ENCODE measurements at regions not wholly inside any gene's neighbourhood (a gene's known extent, or its start where the extent isn't known, plus 50 kb on each side); places are given as distances from the start of the nearest gene placed in this dataset.
"Not testable (repeated sequence)": the region's sequence is repeated elsewhere in the genome, so short reads cannot be mapped to it uniquely, and the experiment has no call there.

- intact Hi-C loops (cut with micrococcal nuclease), result no loop called here
These were observed 425.1 kb downstream of the RND3 start for GRCh38 chr2:150062416-150062815.

- intact Hi-C loops (cut with micrococcal nuclease), result no loop called here
These were observed 427.1 kb downstream of the RND3 start for GRCh38 chr2:150060341-150060740.

- intact Hi-C loops (cut with micrococcal nuclease), result not testable (repeated sequence)
These were observed 427.8 kb downstream of the RND3 start for GRCh38 chr2:150059676-150060075.

GRCh38 chr2:150052457-150052856 is 435.0 kb downstream of the RND3 start:
- intact Hi-C loops (cut with micrococcal nuclease), result no loop called here

GRCh38 chr2:150051004-150051403 is 436.5 kb downstream of the RND3 start:
- intact Hi-C loops (cut with micrococcal nuclease), result no loop called here

- intact Hi-C loops (cut with micrococcal nuclease), result no loop called here
These were observed 437.4 kb downstream of the RND3 start for GRCh38 chr2:150050036-150050435.

- intact Hi-C loops (cut with micrococcal nuclease), result no loop called here
These were observed 439.7 kb downstream of the RND3 start for GRCh38 chr2:150047620-150048222.

GRCh38 chr2:150046810-150047209 is 440.7 kb downstream of the RND3 start:
- intact Hi-C loops (cut with micrococcal nuclease), result no loop called here

- intact Hi-C loops (cut with micrococcal nuclease), result no loop called here
These were observed 441.3 kb downstream of the RND3 start for GRCh38 chr2:150046211-150046610.

GRCh38 chr2:150045601-150046000 is 441.9 kb downstream of the RND3 start:
- intact Hi-C loops (cut with micrococcal nuclease), result no loop called here

GRCh38 chr2:150043172-150043500 is 444.3 kb downstream of the RND3 start:
- intact Hi-C loops (cut with micrococcal nuclease), result no loop called here

GRCh38 chr2:150042500-150043171 is 444.8 kb downstream of the RND3 start:
- intact Hi-C loops (cut with micrococcal nuclease), result no loop called here

GRCh38 chr2:150041722-150042425 is 445.6 kb downstream of the RND3 start:
- intact Hi-C loops (cut with micrococcal nuclease), result no loop called here

GRCh38 chr2:150036622-150037021 is 449.0 kb upstream of the MMADHC start:
- intact Hi-C loops (cut with micrococcal nuclease), result no loop called here

- intact Hi-C loops (cut with micrococcal nuclease), result no loop called here
These were observed 447.1 kb upstream of the MMADHC start for GRCh38 chr2:150034665-150035064.

- intact Hi-C loops (cut with micrococcal nuclease), result no loop called here
These were observed 443.0 kb upstream of the MMADHC start for GRCh38 chr2:150030436-150031190.

- intact Hi-C loops (cut with micrococcal nuclease), result no loop called here
These were observed 440.7 kb upstream of the MMADHC start for GRCh38 chr2:150028322-150028721.

GRCh38 chr2:150027164-150027563 is 439.6 kb upstream of the MMADHC start:
- intact Hi-C loops (cut with micrococcal nuclease), result no loop called here

GRCh38 chr2:150023663-150024062 is 436.1 kb upstream of the MMADHC start:
- intact Hi-C loops (cut with micrococcal nuclease), result loop anchor here (5.0 kb wide), 1 partner anchor 426 kb away; no protein-coding TSS in a partner anchor

GRCh38 chr2:150023044-150023443 is 435.5 kb upstream of the MMADHC start:
- intact Hi-C loops (cut with micrococcal nuclease), result loop anchor here (5.0 kb wide), 1 partner anchor 426 kb away; no protein-coding TSS in a partner anchor

GRCh38 chr2:150020937-150021673 is 433.5 kb upstream of the MMADHC start:
- intact Hi-C loops (cut with micrococcal nuclease), result loop anchor here (5.0 kb wide), 1 partner anchor 424 kb away; no protein-coding TSS in a partner anchor
